ENCODE measurements at regions not wholly inside any gene's neighbourhood (a gene's known extent, or its start where the extent isn't known, plus 50 kb on each side); places are given as distances from the start of the nearest gene placed in this dataset.

- no peak for TF ChIP-seq CTCF (IDR thresholded peaks at IDR 0.05; ENCODE audit: poor library complexity, severe bottlenecking)
- Histone ChIP-seq H3K4me1 (ENCODE audit: insufficient read depth, poor library complexity, severe bottlenecking) (no peaks in the 10 kb centered on the region), H3K9me3 (ENCODE audit: severe bottlenecking) (no peaks in the 10 kb centered on the region), H3K36me3 (ENCODE audit: low read depth) (no peaks in the 10 kb centered on the region), H3K27me3 (ENCODE audit: insufficient read depth, poor library complexity, severe bottlenecking) (no peaks in the 10 kb centered on the region), H3K4me3 (ENCODE audit: severe bottlenecking) (no peak overlapping the region), H3K27ac (ENCODE audit: poor library complexity, severe bottlenecking) (no peak overlapping the region)
- DNase-seq (ENCODE audit: low spot score) (no peak), ATAC-seq (ENCODE audit: low read depth) (no peak)
Measured at GRCh38 chr12:92533280-92533890, 169.4 kb upstream of the PLEKHG7 start.

- no peaks in the 10 kb centered on the region for H3K9me3 ChIP-seq (ENCODE audit: severe bottlenecking)
- H3K36me3 ChIP-seq (ENCODE audit: low read depth) = no peaks in the 10 kb centered on the region
- no peak overlapping the region for H3K27ac ChIP-seq (ENCODE audit: poor library complexity, severe bottlenecking)
- no peak for TF ChIP-seq CTCF (IDR thresholded peaks at IDR 0.05; ENCODE audit: poor library complexity, severe bottlenecking)
- no peaks in the 10 kb centered on the region for H3K27me3 ChIP-seq (ENCODE audit: insufficient read depth, poor library complexity, severe bottlenecking)
- DNase-seq (ENCODE audit: low spot score) (no peak), ATAC-seq (ENCODE audit: low read depth) (no peak)
- no peak overlapping the region for H3K4me3 ChIP-seq (ENCODE audit: severe bottlenecking)
- H3K4me1 ChIP-seq (ENCODE audit: insufficient read depth, poor library complexity, severe bottlenecking) = no peaks in the 10 kb centered on the region
Measured at GRCh38 chr12:92530706-92531105, 172.1 kb upstream of the PLEKHG7 start.

GRCh38 chr12:92529944-92530343, 172.8 kb upstream of the PLEKHG7 start:
- DNase-seq (ENCODE audit: low spot score) = no peak
- no peak overlapping the region for H3K27ac ChIP-seq (ENCODE audit: poor library complexity, severe bottlenecking)
- H3K4me3 ChIP-seq (ENCODE audit: severe bottlenecking) = no peak overlapping the region
- TF ChIP-seq CTCF (IDR thresholded peaks at IDR 0.05; ENCODE audit: poor library complexity, severe bottlenecking) = no peak
- no peaks in the 10 kb centered on the region for H3K9me3 ChIP-seq (ENCODE audit: severe bottlenecking)
- H3K4me1 ChIP-seq (ENCODE audit: insufficient read depth, poor library complexity, severe bottlenecking) = no peaks in the 10 kb centered on the region
- no peak for ATAC-seq (ENCODE audit: low read depth)
- H3K27me3 ChIP-seq (ENCODE audit: insufficient read depth, poor library complexity, severe bottlenecking) = no peaks in the 10 kb centered on the region
- H3K36me3 ChIP-seq (ENCODE audit: low read depth) = no peaks in the 10 kb centered on the region

GRCh38 chr12:92528586-92528985, 174.2 kb upstream of the PLEKHG7 start:
- no peak for TF ChIP-seq CTCF (IDR thresholded peaks at IDR 0.05; ENCODE audit: poor library complexity, severe bottlenecking)
- ATAC-seq (ENCODE audit: low read depth) (no peak), DNase-seq (ENCODE audit: low spot score) (no peak)
- no peaks in the 10 kb centered on the region for H3K27me3 ChIP-seq (ENCODE audit: insufficient read depth, poor library complexity, severe bottlenecking)
- H3K4me3 ChIP-seq (ENCODE audit: severe bottlenecking) = no peak overlapping the region
- H3K27ac ChIP-seq (ENCODE audit: poor library complexity, severe bottlenecking) = no peak overlapping the region
- no peaks in the 10 kb centered on the region for H3K36me3 ChIP-seq (ENCODE audit: low read depth)
- H3K9me3 ChIP-seq (ENCODE audit: severe bottlenecking) = no peaks in the 10 kb centered on the region
- no peaks in the 10 kb centered on the region for H3K4me1 ChIP-seq (ENCODE audit: insufficient read depth, poor library complexity, severe bottlenecking)

- Histone ChIP-seq H3K4me3 (ENCODE audit: severe bottlenecking) (no peak overlapping the region), H3K27me3 (ENCODE audit: insufficient read depth, poor library complexity, severe bottlenecking) (no peaks in the 10 kb centered on the region), H3K27ac (ENCODE audit: poor library complexity, severe bottlenecking) (no peak overlapping the region), H3K4me1 (ENCODE audit: insufficient read depth, poor library complexity, severe bottlenecking) (no peaks in the 10 kb centered on the region), H3K36me3 (ENCODE audit: low read depth) (no peaks in the 10 kb centered on the region), H3K9me3 (ENCODE audit: severe bottlenecking) (no peaks in the 10 kb centered on the region)
- no peak for ATAC-seq (ENCODE audit: low read depth)
- DNase-seq (ENCODE audit: low spot score) = no peak
- no peak for TF ChIP-seq CTCF (IDR thresholded peaks at IDR 0.05; ENCODE audit: poor library complexity, severe bottlenecking)
Measured at GRCh38 chr12:92528097-92528496, 174.7 kb upstream of the PLEKHG7 start.
